Osteoblast (primary cell): ENCODE measurements at regions not wholly inside any gene's neighbourhood (a gene's known extent, or its start where the extent isn't known, plus 50 kb on each side); places are given as distances from the start of the nearest gene placed in this dataset.

Experiments used
- DNase-seq: peaks from one replicate; pipeline ENCODE4 v3.0.0; 2011; ENCODE audit warnings: low spot score, mixed read lengths; ENCODE audit not compliant: insufficient read length; ENCODE audit errors: missing footprints
- H2AFZ ChIP-seq: 2 replicates; pipeline ENCODE4 v1.6.0; 2011; ENCODE audit warnings: mild to moderate bottlenecking, low read length
- H3K27ac ChIP-seq: 2 replicates; pipeline ENCODE4 v1.5.1; 2011; ENCODE audit warnings: mild to moderate bottlenecking, low read depth, low read length, moderate library complexity
- H3K27me3 ChIP-seq: 2 replicates; pipeline ENCODE4 v1.6.0; 2012; ENCODE audit warnings: mild to moderate bottlenecking, control low read depth, inconsistent platforms, low read length, moderate library complexity; ENCODE audit not compliant: insufficient read depth
- H3K36me3 ChIP-seq: 2 replicates; pipeline ENCODE4 v1.5.1; 2011; ENCODE audit warnings: mild to moderate bottlenecking, low read length, control low read depth, moderate library complexity; ENCODE audit not compliant: insufficient read depth
- H3K4me1 ChIP-seq: 2 replicates; pipeline ENCODE4 v1.5.1; 2011; ENCODE audit warnings: mild to moderate bottlenecking, low read length, control low read depth, moderate library complexity; ENCODE audit not compliant: insufficient read depth
- H3K4me2 ChIP-seq: 2 replicates; pipeline ENCODE4 v1.6.0; 2011; ENCODE audit warnings: mild to moderate bottlenecking, low read length; ENCODE audit not compliant: insufficient read depth
- H3K4me3 ChIP-seq: fragments of 200-600 bp; sonication (generic); 3 replicates; pipeline ENCODE4 v1.5.1; 2012; ENCODE audit warnings: mild to moderate bottlenecking, low read length, inconsistent platforms; ENCODE audit not compliant: insufficient read depth
- H3K79me2 ChIP-seq: 2 replicates; pipeline ENCODE4 v1.6.0; 2012; ENCODE audit warnings: mild to moderate bottlenecking, low read length, control low read depth, inconsistent platforms; ENCODE audit not compliant: insufficient read depth
- H3K9me3 ChIP-seq: 2 replicates; pipeline ENCODE4 v1.5.1; 2011; ENCODE audit warnings: low read depth, low read length, control low read depth
- H4K20me1 ChIP-seq: 2 replicates; pipeline ENCODE4 v1.6.0; 2012; ENCODE audit warnings: mild to moderate bottlenecking, low read length, control low read depth; ENCODE audit not compliant: insufficient read depth
- TF ChIP-seq, protein P1 (sequence below): IDR thresholded peaks from 2 replicates; pipeline ENCODE4 v1.5.1; 2011; ENCODE audit warnings: mild to moderate bottlenecking, low read depth, low read length, moderate library complexity; ENCODE audit errors: extremely low read depth

DNA sequence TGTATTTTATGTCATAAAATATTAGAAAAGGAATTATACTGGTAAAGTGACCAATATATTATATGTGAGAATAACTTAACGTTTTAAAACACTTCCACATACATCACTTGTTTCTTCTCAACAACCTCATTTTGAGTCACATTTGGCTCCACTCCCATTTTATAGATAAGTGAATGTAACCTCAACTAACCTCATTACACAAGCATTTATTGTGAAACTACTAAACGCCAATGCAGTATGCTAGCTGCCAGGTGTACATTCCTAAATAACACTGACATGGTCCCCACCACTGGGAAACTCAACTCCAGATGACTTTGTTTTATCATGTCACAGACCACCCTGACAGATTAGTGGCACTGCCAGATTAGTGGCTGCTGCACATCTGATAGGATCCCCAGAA lies 249.7 kb upstream of the CNTN4 start:
- Histone ChIP-seq H3K79me2 (no peaks in the 10 kb centered on the region), H3K27ac (no peak overlapping the region), H2AFZ (no peak overlapping the region), H4K20me1 (no peaks in the 10 kb centered on the region), H3K4me3 (no peak overlapping the region), H3K4me1 (no peaks in the 10 kb centered on the region), H3K36me3 (no peaks in the 10 kb centered on the region), H3K4me2 (no peak overlapping the region), H3K9me3 (no peaks in the 10 kb centered on the region), H3K27me3 (no peaks in the 10 kb centered on the region)
- DNase-seq: no peak
- TF ChIP-seq, protein P1, sequence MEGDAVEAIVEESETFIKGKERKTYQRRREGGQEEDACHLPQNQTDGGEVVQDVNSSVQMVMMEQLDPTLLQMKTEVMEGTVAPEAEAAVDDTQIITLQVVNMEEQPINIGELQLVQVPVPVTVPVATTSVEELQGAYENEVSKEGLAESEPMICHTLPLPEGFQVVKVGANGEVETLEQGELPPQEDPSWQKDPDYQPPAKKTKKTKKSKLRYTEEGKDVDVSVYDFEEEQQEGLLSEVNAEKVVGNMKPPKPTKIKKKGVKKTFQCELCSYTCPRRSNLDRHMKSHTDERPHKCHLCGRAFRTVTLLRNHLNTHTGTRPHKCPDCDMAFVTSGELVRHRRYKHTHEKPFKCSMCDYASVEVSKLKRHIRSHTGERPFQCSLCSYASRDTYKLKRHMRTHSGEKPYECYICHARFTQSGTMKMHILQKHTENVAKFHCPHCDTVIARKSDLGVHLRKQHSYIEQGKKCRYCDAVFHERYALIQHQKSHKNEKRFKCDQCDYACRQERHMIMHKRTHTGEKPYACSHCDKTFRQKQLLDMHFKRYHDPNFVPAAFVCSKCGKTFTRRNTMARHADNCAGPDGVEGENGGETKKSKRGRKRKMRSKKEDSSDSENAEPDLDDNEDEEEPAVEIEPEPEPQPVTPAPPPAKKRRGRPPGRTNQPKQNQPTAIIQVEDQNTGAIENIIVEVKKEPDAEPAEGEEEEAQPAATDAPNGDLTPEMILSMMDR: no peak

DNA sequence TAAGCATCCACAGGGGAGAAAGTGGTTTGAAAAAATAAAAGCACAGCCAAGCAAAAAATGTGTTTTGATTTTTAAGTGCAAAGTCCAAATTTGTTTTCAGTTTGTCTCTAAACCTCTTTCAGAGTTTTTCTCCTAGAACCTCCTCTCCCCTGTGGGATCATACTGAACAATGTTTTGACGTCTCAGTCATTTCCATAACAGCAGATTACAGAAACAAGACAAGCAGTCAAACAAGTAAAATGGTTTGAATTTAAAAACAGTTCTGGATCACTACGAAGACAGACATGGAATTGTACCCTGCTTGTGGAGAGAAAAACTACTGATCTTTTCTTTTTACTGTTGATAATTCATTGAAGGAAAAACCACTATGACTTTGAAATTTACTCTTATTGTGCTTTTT lies 245.7 kb upstream of the CNTN4 start:
- no peaks in the 10 kb centered on the region for H3K4me1 ChIP-seq
- no peak overlapping the region for H3K4me2 ChIP-seq
- no peak overlapping the region for H3K4me3 ChIP-seq
- no peak overlapping the region for H2AFZ ChIP-seq
- DNase-seq: no peak
- no peaks in the 10 kb centered on the region for H4K20me1 ChIP-seq
- H3K27me3 ChIP-seq: no peaks in the 10 kb centered on the region
- TF ChIP-seq, protein P1: no peak
- H3K36me3 ChIP-seq: no peaks in the 10 kb centered on the region
- no peak overlapping the region for H3K27ac ChIP-seq
- no peaks in the 10 kb centered on the region for H3K9me3 ChIP-seq
- no peaks in the 10 kb centered on the region for H3K79me2 ChIP-seq

DNA sequence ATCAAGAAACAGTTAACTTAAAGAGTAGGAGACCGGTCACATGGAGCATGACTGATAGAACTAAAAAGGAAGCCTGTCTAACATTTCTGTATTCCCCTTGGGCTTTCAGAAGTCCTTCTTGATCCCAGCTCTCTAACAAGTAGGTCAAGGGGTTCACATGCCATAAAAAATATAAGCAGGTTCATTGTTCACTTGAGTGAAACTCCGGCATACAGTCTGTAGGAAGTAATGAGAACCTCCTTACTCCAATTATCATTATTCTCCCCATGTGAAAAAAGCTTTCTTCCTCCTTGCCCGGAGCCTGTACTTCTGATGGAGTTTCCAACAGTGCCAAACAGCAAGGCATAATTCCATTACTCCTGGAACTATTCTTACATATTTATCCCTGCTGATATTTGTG lies 242.8 kb upstream of the CNTN4 start:
- no peak overlapping the region for H3K4me2 ChIP-seq
- H3K4me3 ChIP-seq: no peak overlapping the region
- H3K4me1 ChIP-seq: no peaks in the 10 kb centered on the region
- no peak for DNase-seq
- no peak overlapping the region for H2AFZ ChIP-seq
- no peaks in the 10 kb centered on the region for H3K9me3 ChIP-seq
- H4K20me1 ChIP-seq: no peaks in the 10 kb centered on the region
- no peak overlapping the region for H3K27ac ChIP-seq
- no peaks in the 10 kb centered on the region for H3K36me3 ChIP-seq
- no peaks in the 10 kb centered on the region for H3K27me3 ChIP-seq
- no peaks in the 10 kb centered on the region for H3K79me2 ChIP-seq
- TF ChIP-seq, protein P1: no peak

DNA sequence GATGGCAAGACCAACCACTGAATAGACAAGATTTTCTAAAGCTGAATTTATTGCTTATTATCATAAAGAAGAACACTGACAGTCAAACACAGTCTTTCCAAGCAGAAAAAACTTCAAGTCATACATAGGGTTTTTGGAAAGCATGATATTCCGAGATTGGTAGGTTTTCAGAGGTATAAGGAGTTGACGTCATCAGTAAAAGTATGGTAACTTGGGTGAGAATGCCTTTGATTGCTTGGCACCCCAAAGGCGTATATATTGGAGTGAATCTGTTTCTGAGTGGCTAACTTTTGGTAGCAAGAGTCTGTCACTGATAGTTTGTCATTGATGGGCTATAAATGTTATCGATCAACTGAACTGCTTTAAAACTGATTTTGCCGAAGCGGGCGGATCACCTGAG lies 227.9 kb upstream of the CNTN4 start:
- H3K27me3 ChIP-seq: no peaks in the 10 kb centered on the region
- H3K27ac ChIP-seq: no peak overlapping the region
- peaks cover 1% of the 10 kb centered on the region for H3K9me3 ChIP-seq
- H3K36me3 ChIP-seq: no peaks in the 10 kb centered on the region
- TF ChIP-seq, protein P1: no peak
- no peak for DNase-seq
- no peak overlapping the region for H2AFZ ChIP-seq
- H3K4me2 ChIP-seq: no peak overlapping the region
- H3K79me2 ChIP-seq: no peaks in the 10 kb centered on the region
- H4K20me1 ChIP-seq: no peaks in the 10 kb centered on the region
- no peaks in the 10 kb centered on the region for H3K4me1 ChIP-seq
- no peak overlapping the region for H3K4me3 ChIP-seq
